Neuronal stem cell (in vitro differentiated cells): ENCODE measurements at regions not wholly inside any gene's neighbourhood (a gene's known extent, or its start where the extent isn't known, plus 50 kb on each side); places are given as distances from the start of the nearest gene placed in this dataset.

ENCODE experiments used
- DNase-seq: peaks from one replicate; pipeline ENCODE4 v3.0.0-alpha.2; 2013; ENCODE audit warnings: low spot score
- H2AFZ ChIP-seq: one replicate; pipeline ENCODE4 v1.6.1; 2013; ENCODE audit warnings: mild to moderate bottlenecking, low read length, inconsistent platforms
- H2AK5ac ChIP-seq: 2 replicates; pipeline ENCODE4 v1.6.1; 2013; ENCODE audit warnings: low read depth, mild to moderate bottlenecking, inconsistent platforms, low read length, moderate library complexity, mixed read lengths
- H2BK120ac ChIP-seq: 2 replicates; pipeline ENCODE4 v1.6.1; 2013; ENCODE audit warnings: low read depth, mild to moderate bottlenecking, inconsistent platforms, low read length, moderate library complexity, mixed read lengths
- H2BK12ac ChIP-seq: one replicate; pipeline ENCODE4 v1.6.1; 2013; ENCODE audit warnings: low read length, inconsistent platforms
- H2BK15ac ChIP-seq: 2 replicates; pipeline ENCODE4 v1.6.1; 2013; ENCODE audit warnings: mild to moderate bottlenecking, low read length, inconsistent platforms, mixed read lengths
- H2BK5ac ChIP-seq: one replicate; pipeline ENCODE4 v1.6.1; 2013; ENCODE audit warnings: inconsistent platforms, mild to moderate bottlenecking, low read length, moderate library complexity
- H3K14ac ChIP-seq: one replicate; pipeline ENCODE4 v1.6.1; 2013; ENCODE audit warnings: low read length, inconsistent platforms
- H3K18ac ChIP-seq: 2 replicates; pipeline ENCODE4 v1.6.1; 2013; ENCODE audit warnings: low read length, inconsistent platforms
- H3K23ac ChIP-seq: 2 replicates; pipeline ENCODE4 v1.6.1; 2013; ENCODE audit warnings: low read depth, mild to moderate bottlenecking, mixed read lengths, low read length, inconsistent platforms; ENCODE audit not compliant: poor library complexity
- H3K27ac ChIP-seq: replicated peaks from 3 replicates; pipeline ENCODE4 v1.5.1; 2013; ENCODE audit warnings: low read length, inconsistent platforms
- H3K27me3 ChIP-seq, 3 experiments: 2 replicates each; pipeline ENCODE4 v1.6.1; 2013; ENCODE audit warnings: low read length in 3 of 3, mild to moderate bottlenecking in 2 of 3, inconsistent platforms in 1 of 3, low read depth in 1 of 3, mixed read lengths in 1 of 3, moderate library complexity in 1 of 3; ENCODE audit not compliant: control insufficient read depth in 3 of 3, insufficient read depth in 3 of 3
- H3K36me3 ChIP-seq, 2 donors: replicated peaks in 1 of 2; 2 replicates each; pipeline ENCODE4 v1.6.1; 2013; ENCODE audit warnings: low read length in 2 of 2; ENCODE audit not compliant: control insufficient read depth in 2 of 2, insufficient read depth in 2 of 2
- H3K4ac ChIP-seq: 2 replicates; pipeline ENCODE4 v1.6.1; 2013; ENCODE audit warnings: inconsistent platforms, mild to moderate bottlenecking, low read length, moderate library complexity
- H3K4me1 ChIP-seq, 2 donors: 1 replicate in 1 of 2; 2 replicates in 1 of 2; pipeline ENCODE4 v1.6.1; 2013; ENCODE audit warnings: low read length in 2 of 2, low read depth in 1 of 2; ENCODE audit not compliant: control insufficient read depth in 2 of 2, insufficient read depth in 1 of 2
- H3K4me2 ChIP-seq: one replicate; pipeline ENCODE4 v1.6.1; 2013; ENCODE audit warnings: mild to moderate bottlenecking, low read length, inconsistent platforms; ENCODE audit not compliant: insufficient read depth, poor library complexity, severe bottlenecking
- H3K4me3 ChIP-seq, 2 donors: 2 replicates each; pipeline ENCODE4 v1.5.1; 2013; ENCODE audit warnings: low read length in 2 of 2, mild to moderate bottlenecking in 2 of 2, inconsistent platforms in 1 of 2, moderate library complexity in 1 of 2
- H3K79me1 ChIP-seq: one replicate; pipeline ENCODE4 v1.6.1; 2013; ENCODE audit warnings: low read depth, mild to moderate bottlenecking, inconsistent platforms, low read length, moderate library complexity
- H3K9ac ChIP-seq: one replicate; pipeline ENCODE4 v1.6.1; 2013; ENCODE audit warnings: mild to moderate bottlenecking, low read depth, low read length, inconsistent platforms; ENCODE audit not compliant: poor library complexity
- H3K9me3 ChIP-seq, 2 donors: replicated peaks in 1 of 2; 2 replicates each; pipeline versions ENCODE3 to v1.6.1; 2013; ENCODE audit warnings: low read length in 2 of 2, mild to moderate bottlenecking in 2 of 2, inconsistent platforms in 1 of 2, low read depth in 1 of 2, mixed read lengths in 1 of 2, moderate library complexity in 1 of 2; ENCODE audit not compliant: control insufficient read depth in 2 of 2, insufficient read depth in 1 of 2
- H4K8ac ChIP-seq: one replicate; pipeline ENCODE4 v1.6.1; 2013; ENCODE audit warnings: low read depth, mild to moderate bottlenecking, inconsistent platforms, low read length, moderate library complexity
- H4K91ac ChIP-seq: one replicate; pipeline ENCODE4 v1.6.1; 2013; ENCODE audit warnings: low read length, low read depth, mild to moderate bottlenecking, inconsistent platforms; ENCODE audit not compliant: poor library complexity
- WGBS, 2 donors: extraction: QIAGEN DNeasy Blood & Tissue Kit; methylation state at CpG; one replicate each; pipeline ENCODE4 v1.1.7; 2013; ENCODE audit warnings: missing lambda C conversion rate in 2 of 2, mixed read lengths in 1 of 2; ENCODE audit not compliant: insufficient read length in 2 of 2, insufficient replicate concordance in 1 of 2; ENCODE audit errors: extremely low coverage in 2 of 2; 5-methylcytosine and 5-hydroxymethylcytosine counted together

DNA sequence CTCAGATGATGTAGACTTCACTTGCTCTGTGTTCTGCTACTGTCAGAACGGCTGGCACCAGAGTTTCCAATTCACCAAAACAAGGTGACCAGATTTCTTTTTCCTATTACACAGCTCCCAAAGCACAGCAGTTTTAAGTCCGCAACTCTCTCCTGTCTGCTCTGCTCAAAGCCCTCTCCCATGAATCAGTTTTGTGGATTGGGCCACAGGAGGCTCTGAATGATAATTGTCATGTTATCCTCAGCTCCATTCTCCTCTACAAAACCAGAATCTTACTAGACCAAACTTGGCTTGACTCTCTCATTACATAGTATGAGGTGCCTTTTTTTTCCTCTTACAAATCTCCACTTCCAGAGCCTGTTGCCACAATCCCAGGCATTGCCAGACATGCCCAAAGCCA, 223.5 kb downstream of the SNX13 start:
- no peak overlapping the region for H2BK12ac ChIP-seq
- H3K23ac ChIP-seq: no peak overlapping the region
- no peak overlapping the region for H2AFZ ChIP-seq
- no peaks in the 10 kb centered on the region for H3K36me3 ChIP-seq
- no peak overlapping the region for H3K4me2 ChIP-seq
- no CpG with 5 or more reads among the region's 2 CpGs for WGBS, 2 donors
- no peak overlapping the region for H2AK5ac ChIP-seq
- no peak overlapping the region for H3K18ac ChIP-seq
- H2BK15ac ChIP-seq: no peak overlapping the region
- no peak overlapping the region for H3K9ac ChIP-seq
- no peak overlapping the region for H2BK120ac ChIP-seq
- no peak overlapping the region for H3K27ac ChIP-seq
- H3K14ac ChIP-seq: no peak overlapping the region
- no peak for DNase-seq
- H2BK5ac ChIP-seq: no peak overlapping the region
- no peaks in the 10 kb centered on the region for H3K9me3 ChIP-seq
- H3K79me1 ChIP-seq: no peaks in the 10 kb centered on the region
- no peak overlapping the region for H4K8ac ChIP-seq
- H3K4ac ChIP-seq: no peak overlapping the region
- no peaks in the 10 kb centered on the region for H3K27me3 ChIP-seq
- no peaks in the 10 kb centered on the region for H3K4me1 ChIP-seq
- no peak overlapping the region for H4K91ac ChIP-seq
- no peak overlapping the region for H3K4me3 ChIP-seq

DNA sequence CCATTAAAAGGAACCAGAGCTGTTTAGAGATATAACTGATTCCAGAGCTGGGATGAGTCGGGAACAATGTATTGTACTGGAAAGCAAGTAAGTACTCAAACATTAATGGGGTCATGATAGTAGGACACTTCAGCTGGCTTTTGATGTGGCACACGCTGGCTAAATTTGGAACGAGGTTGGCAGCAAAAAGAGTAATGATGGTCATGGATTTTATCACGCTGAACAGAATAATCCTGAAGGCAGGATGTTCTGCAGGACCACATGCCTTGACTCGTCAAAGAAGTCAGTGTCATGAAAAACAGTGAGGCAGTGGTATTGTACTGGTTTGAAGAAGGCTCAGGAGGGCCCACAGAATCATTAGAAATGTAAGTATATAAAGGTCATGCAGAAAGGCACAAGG, 220.3 kb downstream of the SNX13 start:
- Histone ChIP-seq H3K14ac (no peak overlapping the region), H3K23ac (no peak overlapping the region), H4K8ac (no peak overlapping the region), H3K79me1 (no peaks in the 10 kb centered on the region), H3K4me1 (no peaks in the 10 kb centered on the region), H3K27ac (no peak overlapping the region), H3K18ac (no peak overlapping the region), H3K4me3 (no peak overlapping the region), H2BK15ac (no peak overlapping the region), H3K9ac (no peak overlapping the region), H2BK12ac (no peak overlapping the region), H3K36me3 (no peaks in the 10 kb centered on the region), H4K91ac (no peak overlapping the region), H3K4ac (no peak overlapping the region), H2BK5ac (no peak overlapping the region), H2AK5ac (no peak overlapping the region), H3K27me3 (no peaks in the 10 kb centered on the region), H3K4me2 (no peak overlapping the region), H3K9me3 (no peaks in the 10 kb centered on the region), H2AFZ (no peak overlapping the region), H2BK120ac (no peak overlapping the region)
- WGBS, 2 donors: no CpG with 5 or more reads among the region's 5 CpGs
- DNase-seq: no peak

DNA sequence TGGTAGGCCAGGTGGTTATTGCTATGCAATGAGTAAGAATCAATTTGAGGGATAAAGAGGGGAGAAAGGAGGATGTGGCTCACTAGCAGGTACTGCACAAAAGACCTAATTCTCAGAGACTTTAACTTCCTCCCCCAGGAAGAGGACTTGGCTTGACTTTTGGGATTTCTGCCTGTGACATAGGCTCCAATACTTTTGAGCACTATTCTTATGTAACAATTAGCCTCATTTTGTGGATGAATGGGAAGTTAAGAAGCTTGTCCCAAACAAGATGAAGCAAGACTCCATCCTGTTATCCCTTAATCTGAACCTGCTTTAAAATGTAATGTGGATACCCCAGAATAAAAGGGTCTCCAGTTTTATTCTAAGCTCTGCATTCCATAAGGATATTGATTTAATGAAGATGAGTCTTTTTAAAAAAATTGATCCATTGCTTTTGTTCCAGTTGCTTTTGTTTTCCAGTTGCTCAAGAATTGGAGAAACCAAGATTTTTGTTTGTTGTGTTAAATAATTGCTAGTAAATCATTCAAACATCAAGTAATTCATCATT, 218.5 kb downstream of the SNX13 start:
- Histone ChIP-seq H2AFZ (no peak overlapping the region), H3K23ac (no peak overlapping the region), H2AK5ac (no peak overlapping the region), H3K36me3 (no peaks in the 10 kb centered on the region), H4K91ac (no peak overlapping the region), H3K14ac (no peak overlapping the region), H3K27me3 (no peaks in the 10 kb centered on the region), H3K4me2 (no peak overlapping the region), H3K27ac (no peak overlapping the region), H3K79me1 (no peaks in the 10 kb centered on the region), H3K9ac (no peak overlapping the region), H2BK120ac (no peak overlapping the region), H3K4me1 (no peaks in the 10 kb centered on the region), H2BK5ac (no peak overlapping the region), H3K4me3 (no peak overlapping the region), H2BK15ac (no peak overlapping the region), H2BK12ac (no peak overlapping the region), H3K4ac (no peak overlapping the region), H3K9me3 (no peaks in the 10 kb centered on the region), H3K18ac (no peak overlapping the region), H4K8ac (no peak overlapping the region)
- DNase-seq: no peak

DNA sequence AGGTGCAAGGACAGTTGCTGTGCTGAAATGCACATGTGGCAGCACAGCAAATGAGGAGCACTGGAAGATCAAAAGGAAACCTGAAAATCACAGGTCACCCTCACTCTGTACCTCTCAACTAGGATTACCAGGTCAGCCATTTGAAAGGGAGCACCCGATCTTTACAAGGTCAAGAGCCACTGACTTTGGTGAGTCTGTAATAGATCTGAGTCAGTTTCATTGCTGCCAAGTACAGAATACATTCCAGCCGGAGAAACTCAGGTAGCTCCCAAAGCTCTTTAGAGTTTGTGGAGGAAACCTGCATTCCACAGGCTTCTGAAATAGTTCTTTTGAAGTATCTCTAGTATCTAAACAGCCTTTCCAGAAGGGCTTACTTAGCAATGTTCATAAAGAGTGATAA, 217.5 kb downstream of the SNX13 start:
- no peak overlapping the region for H3K18ac ChIP-seq
- H3K9ac ChIP-seq: no peak overlapping the region
- no peak overlapping the region for H4K91ac ChIP-seq
- H2BK12ac ChIP-seq: no peak overlapping the region
- no peak overlapping the region for H2AFZ ChIP-seq
- no peaks in the 10 kb centered on the region for H3K9me3 ChIP-seq
- no peak overlapping the region for H2BK5ac ChIP-seq
- H4K8ac ChIP-seq: no peak overlapping the region
- H2BK120ac ChIP-seq: no peak overlapping the region
- no CpG with 5 or more reads among the region's 2 CpGs for WGBS, 2 donors
- H3K4me2 ChIP-seq: no peak overlapping the region
- H3K36me3 ChIP-seq: no peaks in the 10 kb centered on the region
- no peak overlapping the region for H3K14ac ChIP-seq
- H2BK15ac ChIP-seq: no peak overlapping the region
- no peak for DNase-seq
- no peaks in the 10 kb centered on the region for H3K79me1 ChIP-seq
- no peak overlapping the region for H3K23ac ChIP-seq
- H2AK5ac ChIP-seq: no peak overlapping the region
- H3K4me3 ChIP-seq: no peak overlapping the region
- H3K27ac ChIP-seq: no peak overlapping the region
- no peaks in the 10 kb centered on the region for H3K4me1 ChIP-seq
- no peak overlapping the region for H3K4ac ChIP-seq
- H3K27me3 ChIP-seq: no peaks in the 10 kb centered on the region
